Testis (tissue), 2 donors: ENCODE measurements at regions not wholly inside any gene's neighbourhood (a gene's known extent, or its start where the extent isn't known, plus 50 kb on each side); places are given as distances from the start of the nearest gene placed in this dataset.

ENCODE experiments used
- DNase-seq: peaks from one replicate; pipeline ENCODE4 v3.0.0-alpha.2; 2019
- H3K27ac ChIP-seq, 2 donors: fragments of 200-600 bp; sonication (generic); one replicate each; pipeline ENCODE4 v1.5.1; 2019
- H3K27me3 ChIP-seq: fragments of 200-600 bp; sonication (generic); one replicate; pipeline ENCODE4 v1.5.1; 2019
- H3K36me3 ChIP-seq: fragments of 200-600 bp; sonication (generic); one replicate; pipeline ENCODE4 v1.5.1; 2017; ENCODE audit warnings: low read depth; ENCODE audit errors: missing control alignments
- H3K4me1 ChIP-seq: fragments of 200-600 bp; sonication (generic); one replicate; pipeline ENCODE4 v1.5.1; 2019
- H3K4me3 ChIP-seq, 2 donors: fragments of 200-600 bp; sonication (generic); one replicate each; pipeline ENCODE4 v1.5.1; 2017 to 2019
- H3K9me3 ChIP-seq: fragments of 200-600 bp; sonication (generic); one replicate; pipeline ENCODE4 v1.5.1; 2017
- POLR2A ChIP-seq: fragments of 450-650 bp; IDR thresholded peaks from one replicate; pipeline ENCODE4 v1.6.1; 2017; ENCODE audit warnings: antibody characterized with exemption, mild to moderate bottlenecking, moderate library complexity
- WGBS, 2 donors: methylation state at CpG; one replicate each; pipeline ENCODE4 v1.1.5; 2018; 5-methylcytosine and 5-hydroxymethylcytosine counted together
- intact Hi-C: fragments of 100-400 bp; cut with DNase I; formaldehyde crosslinking; loops from one replicate; pipeline ENCODE4 v1.15.1; 2023; ENCODE audit warnings: low total_unique reads
- TF ChIP-seq, protein P1 (sequence below), 3 experiments: fragments of 450-650 bp in 2 of 3; fragments of 200-600 bp in 1 of 3; sonication (generic) in 1 of 3; IDR thresholded peaks; one replicate each; pipeline ENCODE4 v1.5.1; 2016 to 2019; ENCODE audit warnings: antibody characterized with exemption in 3 of 3, mild to moderate bottlenecking in 2 of 3, moderate library complexity in 1 of 3

DNA sequence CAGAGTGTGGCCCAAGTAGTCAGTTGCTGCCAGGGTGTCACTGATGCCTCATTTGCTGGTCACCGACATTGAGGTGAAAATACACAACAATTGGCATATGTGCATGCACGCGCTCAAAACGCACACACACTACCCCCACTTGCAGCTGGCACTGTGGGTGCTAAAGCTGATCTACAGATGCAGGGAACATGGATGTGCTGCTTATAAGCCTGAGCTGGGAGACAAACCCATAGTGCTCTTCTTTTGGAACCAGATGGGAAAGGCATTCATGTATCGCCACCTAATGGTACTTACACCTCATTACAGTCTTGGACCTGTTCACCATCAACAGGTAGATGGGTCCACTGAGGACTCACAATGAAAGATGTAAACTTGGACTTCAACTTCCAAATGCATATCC, 70.3 kb upstream of the CAMK1G start:
- H3K4me1 ChIP-seq = no peaks in the 10 kb centered on the region
- TF ChIP-seq, protein P1, sequence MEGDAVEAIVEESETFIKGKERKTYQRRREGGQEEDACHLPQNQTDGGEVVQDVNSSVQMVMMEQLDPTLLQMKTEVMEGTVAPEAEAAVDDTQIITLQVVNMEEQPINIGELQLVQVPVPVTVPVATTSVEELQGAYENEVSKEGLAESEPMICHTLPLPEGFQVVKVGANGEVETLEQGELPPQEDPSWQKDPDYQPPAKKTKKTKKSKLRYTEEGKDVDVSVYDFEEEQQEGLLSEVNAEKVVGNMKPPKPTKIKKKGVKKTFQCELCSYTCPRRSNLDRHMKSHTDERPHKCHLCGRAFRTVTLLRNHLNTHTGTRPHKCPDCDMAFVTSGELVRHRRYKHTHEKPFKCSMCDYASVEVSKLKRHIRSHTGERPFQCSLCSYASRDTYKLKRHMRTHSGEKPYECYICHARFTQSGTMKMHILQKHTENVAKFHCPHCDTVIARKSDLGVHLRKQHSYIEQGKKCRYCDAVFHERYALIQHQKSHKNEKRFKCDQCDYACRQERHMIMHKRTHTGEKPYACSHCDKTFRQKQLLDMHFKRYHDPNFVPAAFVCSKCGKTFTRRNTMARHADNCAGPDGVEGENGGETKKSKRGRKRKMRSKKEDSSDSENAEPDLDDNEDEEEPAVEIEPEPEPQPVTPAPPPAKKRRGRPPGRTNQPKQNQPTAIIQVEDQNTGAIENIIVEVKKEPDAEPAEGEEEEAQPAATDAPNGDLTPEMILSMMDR (IDR thresholded peaks at IDR 0.05) = peak in 2 of 3 experiments; percentile 15 to 41
- TF ChIP-seq POLR2A = no peak
- no peak overlapping the region for H3K4me3 ChIP-seq
- no peak for DNase-seq
- H3K27ac ChIP-seq = no peak overlapping the region
- WGBS, 2 donors = 56 to 68% methylated on average over 5 of the region's 5 CpGs
- H3K27me3 ChIP-seq = no peaks in the 10 kb centered on the region
- H3K36me3 ChIP-seq = no peaks in the 10 kb centered on the region
- intact Hi-C loops = no loop called here
- H3K9me3 ChIP-seq = no peaks in the 10 kb centered on the region

- 69 to 70% methylated on average over 10 of the region's 10 CpGs for WGBS, 2 donors
- no peaks in the 10 kb centered on the region for H3K27me3 ChIP-seq
- DNase-seq = no peak
- no peaks in the 10 kb centered on the region for H3K36me3 ChIP-seq
- intact Hi-C loops = no loop called here
- H3K27ac ChIP-seq = no peak overlapping the region
- TF ChIP-seq, protein P1 (IDR thresholded peaks at IDR 0.05) = no peak
- no peak for TF ChIP-seq POLR2A
- no peaks in the 10 kb centered on the region for H3K9me3 ChIP-seq
- no peak overlapping the region for H3K4me3 ChIP-seq
- H3K4me1 ChIP-seq = no peaks in the 10 kb centered on the region
Observed at GRCh38 chr1:209516771-209517680, 66.5 kb upstream of the CAMK1G start.

DNA sequence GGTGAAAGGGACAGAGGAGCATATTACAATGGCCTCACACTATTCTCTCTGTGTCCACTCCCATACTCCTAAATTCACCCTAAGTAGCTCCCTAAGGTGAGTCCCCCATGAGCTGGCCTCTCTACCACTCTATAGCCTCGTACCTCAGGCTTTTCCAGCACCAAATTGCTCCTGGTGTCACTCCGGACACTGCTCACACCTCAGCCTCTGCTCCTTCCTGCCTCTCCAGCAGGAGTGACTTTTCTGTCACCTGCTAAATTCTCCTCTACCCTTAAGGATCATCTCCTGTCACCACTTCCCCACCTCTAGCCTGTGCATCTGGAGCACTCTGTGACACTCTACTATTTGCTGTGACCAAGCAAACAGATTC, 65.8 kb upstream of the CAMK1G start:
- H3K27me3 ChIP-seq = no peaks in the 10 kb centered on the region
- H3K36me3 ChIP-seq = no peaks in the 10 kb centered on the region
- H3K27ac ChIP-seq = no peak overlapping the region
- TF ChIP-seq, protein P1 (IDR thresholded peaks at IDR 0.05) = no peak
- whole genome bisulfite sequencing, 2 donors = 61 to 71% methylated on average over 2 of the region's 2 CpGs
- no peaks in the 10 kb centered on the region for H3K9me3 ChIP-seq
- no peak overlapping the region for H3K4me3 ChIP-seq
- no peaks in the 10 kb centered on the region for H3K4me1 ChIP-seq
- DNase-seq = no peak
- intact Hi-C loops = no loop called here

- TF ChIP-seq POLR2A = no peak
- TF ChIP-seq, protein P1 (IDR thresholded peaks at IDR 0.05) = no peak
- 83 to 92% methylated on average over 3 to 4 of the region's 4 CpGs for WGBS, 2 donors
- no peak overlapping the region for H3K27ac ChIP-seq
- no peak overlapping the region for H3K4me3 ChIP-seq
- H3K9me3 ChIP-seq = no peaks in the 10 kb centered on the region
- H3K27me3 ChIP-seq = no peaks in the 10 kb centered on the region
- no peaks in the 10 kb centered on the region for H3K36me3 ChIP-seq
- intact Hi-C loops = no loop called here
- H3K4me1 ChIP-seq = no peaks in the 10 kb centered on the region
- no peak for DNase-seq
Observed at GRCh38 chr1:209519786-209520185, 63.7 kb upstream of the CAMK1G start.

DNA sequence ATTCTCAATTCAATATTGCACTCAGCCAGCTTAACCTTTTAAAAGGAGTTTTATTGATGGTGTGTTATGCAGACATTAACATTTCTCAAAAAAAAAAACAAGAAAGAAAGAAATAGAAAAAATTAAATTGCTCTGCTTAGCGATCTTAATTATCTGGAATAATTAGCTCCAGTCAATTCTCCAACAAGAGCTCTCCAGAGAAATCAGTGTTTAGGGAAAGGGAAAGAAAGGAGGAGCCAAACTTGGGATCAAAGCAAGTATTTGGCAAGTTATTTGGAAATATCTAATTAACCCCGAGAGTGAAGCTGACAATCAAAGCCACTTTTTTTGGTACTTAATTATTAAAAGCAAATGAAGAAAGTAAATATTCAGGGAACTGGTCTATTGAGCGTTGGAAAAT, 60.7 kb upstream of the CAMK1G start:
- H3K4me1 ChIP-seq = no peaks in the 10 kb centered on the region
- H3K27ac ChIP-seq = no peak overlapping the region
- H3K9me3 ChIP-seq = no peaks in the 10 kb centered on the region
- intact Hi-C loops = no loop called here
- no peak overlapping the region for H3K4me3 ChIP-seq
- H3K27me3 ChIP-seq = no peaks in the 10 kb centered on the region
- H3K36me3 ChIP-seq = no peaks in the 10 kb centered on the region
- TF ChIP-seq POLR2A = no peak
- TF ChIP-seq, protein P1 (IDR thresholded peaks at IDR 0.05) = no peak
- DNase-seq = no peak
- 50 to 60% methylated on average over 3 of the region's 3 CpGs for WGBS, 2 donors
